Liver (tissue), 8 donors: ENCODE measurements at regions not wholly inside any gene's neighbourhood (a gene's known extent, or its start where the extent isn't known, plus 50 kb on each side); places are given as distances from the start of the nearest gene placed in this dataset.

Experiments
- DNase-seq: peaks from one replicate; pipeline ENCODE4 v3.0.0-alpha.2; 2017; ENCODE audit warnings: low spot score
- H3K27ac ChIP-seq, 2 donors: one replicate each; pipeline ENCODE4 v1.7.0; 2013; ENCODE audit warnings: inconsistent platforms in 2 of 2, low read length in 2 of 2, control low read depth in 1 of 2, low read depth in 1 of 2, mild to moderate bottlenecking in 1 of 2
- H3K27me3 ChIP-seq, 4 donors: one replicate each; pipeline versions ENCODE4 v1.6.1 to v1.7.0; 2013; ENCODE audit warnings: low read length in 3 of 4, inconsistent platforms in 1 of 4, mild to moderate bottlenecking in 1 of 4, moderate library complexity in 1 of 4; ENCODE audit not compliant: control insufficient read depth in 4 of 4, insufficient read depth in 4 of 4
- H3K36me3 ChIP-seq, 4 donors: one replicate each; pipeline versions ENCODE4 v1.6.1 to v1.7.0; 2013; ENCODE audit warnings: low read length in 3 of 4, mild to moderate bottlenecking in 3 of 4, low read depth in 1 of 4, moderate library complexity in 1 of 4; ENCODE audit not compliant: control insufficient read depth in 4 of 4, insufficient read depth in 3 of 4
- H3K4me1 ChIP-seq, 4 donors: one replicate each; pipeline versions ENCODE4 v1.6.1 to v1.7.0; 2013; ENCODE audit warnings: low read length in 3 of 4, mild to moderate bottlenecking in 3 of 4, moderate library complexity in 1 of 4; ENCODE audit not compliant: control insufficient read depth in 4 of 4, insufficient read depth in 4 of 4
- H3K4me3 ChIP-seq, 3 donors: one replicate each; pipeline versions ENCODE4 v1.6.1 to v1.7.0; 2013; ENCODE audit warnings: low read length in 3 of 3, control low read depth in 1 of 3, low read depth in 1 of 3, mild to moderate bottlenecking in 1 of 3
- H3K9ac ChIP-seq, 2 donors: one replicate each; pipeline ENCODE4 v1.7.0; 2013; ENCODE audit warnings: low read length in 2 of 2, mild to moderate bottlenecking in 2 of 2, moderate library complexity in 2 of 2, control low read depth in 1 of 2, low read depth in 1 of 2
- H3K9me3 ChIP-seq, 4 donors: one replicate each; pipeline versions ENCODE4 v1.6.1 to v1.7.0; 2013; ENCODE audit warnings: low read length in 3 of 4; ENCODE audit not compliant: control insufficient read depth in 4 of 4
- ATF3 ChIP-seq: IDR thresholded peaks from 2 replicates; pipeline ENCODE4 v1.6.1; 2016; ENCODE audit warnings: antibody characterized with exemption
- EGR1 ChIP-seq, 2 donors: IDR thresholded peaks; 2 replicates each; pipeline ENCODE4 v1.6.1; 2016 to 2018; ENCODE audit warnings: antibody characterized with exemption in 2 of 2, low read depth in 2 of 2
- FOXA1 ChIP-seq: IDR thresholded peaks from 2 replicates; pipeline ENCODE4 v1.6.1; 2016; ENCODE audit warnings: antibody characterized with exemption
- FOXA2 ChIP-seq: IDR thresholded peaks from 2 replicates; pipeline ENCODE4 v1.6.1; 2016; ENCODE audit warnings: antibody characterized with exemption
- GABPA ChIP-seq, 2 donors: IDR thresholded peaks in 1 of 2; conservative IDR thresholded peaks in 1 of 2; 2 replicates each; pipeline ENCODE4 v1.6.1; 2016; ENCODE audit warnings: antibody characterized with exemption in 2 of 2, mild to moderate bottlenecking in 1 of 2, moderate library complexity in 1 of 2
- HNF4A ChIP-seq, 2 donors: conservative IDR thresholded peaks; 2 replicates each; pipeline ENCODE4 v1.6.1; 2016; ENCODE audit warnings: antibody characterized with exemption in 2 of 2, mild to moderate bottlenecking in 2 of 2
- JUND ChIP-seq, 2 donors: IDR thresholded peaks; 2 replicates each; pipeline ENCODE4 v1.6.1; 2016; ENCODE audit warnings: antibody characterized with exemption in 2 of 2
- NR2F2 ChIP-seq: IDR thresholded peaks from 2 replicates; pipeline ENCODE4 v1.6.1; 2016; ENCODE audit warnings: antibody characterized with exemption
- RAD21 ChIP-seq, 2 donors: IDR thresholded peaks; 2 replicates each; pipeline ENCODE4 v1.6.1; 2016; ENCODE audit warnings: antibody characterized with exemption in 2 of 2, mild to moderate bottlenecking in 2 of 2
- RXRA ChIP-seq, 2 donors: IDR thresholded peaks; 2 replicates each; pipeline ENCODE4 v1.6.1; 2017 to 2018; ENCODE audit warnings: antibody characterized with exemption in 2 of 2, mild to moderate bottlenecking in 1 of 2
- SP1 ChIP-seq: IDR thresholded peaks from 2 replicates; pipeline ENCODE4 v1.6.1; 2018; ENCODE audit warnings: antibody characterized with exemption, mild to moderate bottlenecking
- TAF1 ChIP-seq: conservative IDR thresholded peaks from 2 replicates; pipeline ENCODE4 v1.6.1; 2016; ENCODE audit warnings: antibody characterized with exemption, mild to moderate bottlenecking
- YY1 ChIP-seq: IDR thresholded peaks from 2 replicates; pipeline ENCODE4 v1.6.1; 2016; ENCODE audit warnings: antibody characterized with exemption, mild to moderate bottlenecking
- ZBTB33 ChIP-seq: IDR thresholded peaks from 2 replicates; pipeline ENCODE4 v1.6.1; 2016; ENCODE audit warnings: antibody characterized with exemption
- WGBS: extraction: QIAGEN DNeasy Blood & Tissue Kit; methylation state at CpG from one replicate; pipeline ENCODE4 v1.1.7; 2013; 5-methylcytosine and 5-hydroxymethylcytosine counted together
- TF ChIP-seq, protein P1 (sequence below): fragments of 150-350 bp; IDR thresholded peaks from 2 replicates; pipeline ENCODE4 v1.5.1; 2017; ENCODE audit warnings: improper control_type of control experiment, low read depth, low read length; ENCODE audit not compliant: missing input control
- TF ChIP-seq, protein P2 (sequence below): IDR thresholded peaks from 2 replicates; pipeline ENCODE4 v1.6.1; 2016; ENCODE audit warnings: antibody characterized with exemption, mild to moderate bottlenecking
- donor health status: healthy.
- donor health status: healthy.
- donor health status: healthy.
- donor health status: healthy.
- donor health status: healthy.

- TF ChIP-seq ZBTB33 (no peak), FOXA1 (no peak), YY1 (no peak), NR2F2 (no peak), EGR1 (IDR thresholded peaks at IDR 0.05; ENCODE audit: low read depth in 2 of 2) (no peak), JUND (IDR thresholded peaks at IDR 0.05) (no peak)
These were observed 189.3 kb upstream of the VEPH1 start (continued) for GRCh38 chr3:157692468-157692867.

GRCh38 chr3:157683668-157684067, 180.5 kb upstream of the VEPH1 start:
- Histone ChIP-seq H3K9ac (no peak overlapping the region), H3K27ac (no peak overlapping the region), H3K9me3 (peaks cover 0 to 2% (median 0%) of the 10 kb centered on the region in 4 donors), H3K4me1 (no peaks in the 10 kb centered on the region), H3K4me3 (no peak overlapping the region), H3K36me3 (no peaks in the 10 kb centered on the region), H3K27me3 (peaks cover 0 to 2% (median 0%) of the 10 kb centered on the region in 4 donors)
- TF ChIP-seq GABPA (IDR thresholded peaks at IDR 0.05 in 1 of 2, conservative IDR thresholded peaks at IDR 0.05 in 1 of 2) (no peak), NR2F2 (no peak), FOXA1 (no peak), EGR1 (IDR thresholded peaks at IDR 0.05; ENCODE audit: low read depth in 2 of 2) (no peak), ZBTB33 (no peak), ATF3 (no peak), RXRA (IDR thresholded peaks at IDR 0.05) (no peak), TAF1 (no peak), FOXA2 (no peak), SP1 (no peak), RAD21 (IDR thresholded peaks at IDR 0.05) (no peak), HNF4A (conservative IDR thresholded peaks at IDR 0.05) (no peak), YY1 (no peak), JUND (IDR thresholded peaks at IDR 0.05) (no peak)
- TF ChIP-seq, protein P1, sequence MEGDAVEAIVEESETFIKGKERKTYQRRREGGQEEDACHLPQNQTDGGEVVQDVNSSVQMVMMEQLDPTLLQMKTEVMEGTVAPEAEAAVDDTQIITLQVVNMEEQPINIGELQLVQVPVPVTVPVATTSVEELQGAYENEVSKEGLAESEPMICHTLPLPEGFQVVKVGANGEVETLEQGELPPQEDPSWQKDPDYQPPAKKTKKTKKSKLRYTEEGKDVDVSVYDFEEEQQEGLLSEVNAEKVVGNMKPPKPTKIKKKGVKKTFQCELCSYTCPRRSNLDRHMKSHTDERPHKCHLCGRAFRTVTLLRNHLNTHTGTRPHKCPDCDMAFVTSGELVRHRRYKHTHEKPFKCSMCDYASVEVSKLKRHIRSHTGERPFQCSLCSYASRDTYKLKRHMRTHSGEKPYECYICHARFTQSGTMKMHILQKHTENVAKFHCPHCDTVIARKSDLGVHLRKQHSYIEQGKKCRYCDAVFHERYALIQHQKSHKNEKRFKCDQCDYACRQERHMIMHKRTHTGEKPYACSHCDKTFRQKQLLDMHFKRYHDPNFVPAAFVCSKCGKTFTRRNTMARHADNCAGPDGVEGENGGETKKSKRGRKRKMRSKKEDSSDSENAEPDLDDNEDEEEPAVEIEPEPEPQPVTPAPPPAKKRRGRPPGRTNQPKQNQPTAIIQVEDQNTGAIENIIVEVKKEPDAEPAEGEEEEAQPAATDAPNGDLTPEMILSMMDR, result no peak
- TF ChIP-seq, protein P2, sequence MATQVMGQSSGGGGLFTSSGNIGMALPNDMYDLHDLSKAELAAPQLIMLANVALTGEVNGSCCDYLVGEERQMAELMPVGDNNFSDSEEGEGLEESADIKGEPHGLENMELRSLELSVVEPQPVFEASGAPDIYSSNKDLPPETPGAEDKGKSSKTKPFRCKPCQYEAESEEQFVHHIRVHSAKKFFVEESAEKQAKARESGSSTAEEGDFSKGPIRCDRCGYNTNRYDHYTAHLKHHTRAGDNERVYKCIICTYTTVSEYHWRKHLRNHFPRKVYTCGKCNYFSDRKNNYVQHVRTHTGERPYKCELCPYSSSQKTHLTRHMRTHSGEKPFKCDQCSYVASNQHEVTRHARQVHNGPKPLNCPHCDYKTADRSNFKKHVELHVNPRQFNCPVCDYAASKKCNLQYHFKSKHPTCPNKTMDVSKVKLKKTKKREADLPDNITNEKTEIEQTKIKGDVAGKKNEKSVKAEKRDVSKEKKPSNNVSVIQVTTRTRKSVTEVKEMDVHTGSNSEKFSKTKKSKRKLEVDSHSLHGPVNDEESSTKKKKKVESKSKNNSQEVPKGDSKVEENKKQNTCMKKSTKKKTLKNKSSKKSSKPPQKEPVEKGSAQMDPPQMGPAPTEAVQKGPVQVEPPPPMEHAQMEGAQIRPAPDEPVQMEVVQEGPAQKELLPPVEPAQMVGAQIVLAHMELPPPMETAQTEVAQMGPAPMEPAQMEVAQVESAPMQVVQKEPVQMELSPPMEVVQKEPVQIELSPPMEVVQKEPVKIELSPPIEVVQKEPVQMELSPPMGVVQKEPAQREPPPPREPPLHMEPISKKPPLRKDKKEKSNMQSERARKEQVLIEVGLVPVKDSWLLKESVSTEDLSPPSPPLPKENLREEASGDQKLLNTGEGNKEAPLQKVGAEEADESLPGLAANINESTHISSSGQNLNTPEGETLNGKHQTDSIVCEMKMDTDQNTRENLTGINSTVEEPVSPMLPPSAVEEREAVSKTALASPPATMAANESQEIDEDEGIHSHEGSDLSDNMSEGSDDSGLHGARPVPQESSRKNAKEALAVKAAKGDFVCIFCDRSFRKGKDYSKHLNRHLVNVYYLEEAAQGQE, result no peak
- 63% methylated on average over 3 of the region's 3 CpGs for WGBS
- no peak for DNase-seq
